GM12872 (cell line): ENCODE measurements at regions not wholly inside any gene's neighbourhood (a gene's known extent, or its start where the extent isn't known, plus 50 kb on each side); places are given as distances from the start of the nearest gene placed in this dataset.

ENCODE experiments used
- CTCF ChIP-seq: IDR thresholded peaks from 3 replicates; pipeline ENCODE4 v1.5.1; 2011; ENCODE audit warnings: low read depth, mild to moderate bottlenecking, low read length, moderate library complexity; ENCODE audit not compliant: insufficient read depth

- TF ChIP-seq CTCF, result no peak
These were observed 112.7 kb upstream of the PRR23C start for GRCh38 chr3:139157161-139157932.

DNA sequence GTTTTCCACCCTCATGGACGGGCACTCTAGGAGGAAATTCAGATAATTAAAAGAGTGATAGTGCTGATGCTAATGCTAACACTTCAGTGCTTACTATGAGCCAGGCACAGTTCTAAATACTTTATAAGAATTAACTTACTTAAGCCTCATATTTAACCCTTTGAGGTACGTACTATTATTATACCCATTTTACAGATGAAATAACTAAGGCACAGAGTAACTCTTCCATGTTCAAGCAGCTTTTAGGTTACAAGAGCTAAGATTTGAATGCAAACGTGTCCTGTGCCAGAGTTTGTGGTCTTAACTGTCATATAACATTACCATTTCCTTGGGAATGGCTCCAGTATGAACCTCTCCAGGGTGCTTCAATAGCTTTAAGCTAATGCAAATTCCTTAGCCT, 114.7 kb upstream of the PRR23C start:
- no peak for TF ChIP-seq CTCF

DNA sequence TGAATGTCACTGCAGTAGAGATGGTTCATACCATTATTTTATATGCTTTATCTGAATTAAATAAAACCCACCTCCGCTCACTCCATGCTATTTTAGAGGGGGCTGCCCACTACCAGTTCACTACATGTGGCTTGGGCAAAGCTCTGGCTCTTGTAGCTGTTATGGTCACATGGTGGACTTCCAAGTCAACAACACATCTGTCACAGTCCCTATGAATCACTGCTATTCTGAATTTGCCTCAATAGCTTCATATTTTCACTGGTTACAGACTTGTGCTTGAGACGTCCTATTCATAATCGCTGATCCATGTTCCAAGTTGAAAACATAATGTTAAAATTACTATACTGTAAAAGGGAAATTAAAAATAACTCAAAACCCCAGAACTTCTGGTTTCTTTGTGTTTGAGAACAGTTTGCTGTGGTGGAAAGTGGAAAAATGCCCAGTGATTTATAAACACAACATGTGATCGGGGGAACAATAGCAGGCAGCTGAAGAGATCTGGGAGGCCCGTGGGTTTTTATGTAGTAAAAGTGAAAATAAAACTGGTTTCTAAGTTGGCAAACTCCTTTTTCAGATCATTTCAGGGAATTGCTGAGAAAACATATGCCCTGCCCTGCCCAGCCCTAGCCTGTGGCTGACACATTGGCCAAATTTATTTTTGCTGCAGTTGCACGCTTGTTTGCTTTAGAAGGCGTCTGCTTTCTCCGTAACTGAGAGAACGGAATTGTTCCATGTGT, 128.8 kb upstream of the PRR23C start:
- no peak for TF ChIP-seq CTCF

DNA sequence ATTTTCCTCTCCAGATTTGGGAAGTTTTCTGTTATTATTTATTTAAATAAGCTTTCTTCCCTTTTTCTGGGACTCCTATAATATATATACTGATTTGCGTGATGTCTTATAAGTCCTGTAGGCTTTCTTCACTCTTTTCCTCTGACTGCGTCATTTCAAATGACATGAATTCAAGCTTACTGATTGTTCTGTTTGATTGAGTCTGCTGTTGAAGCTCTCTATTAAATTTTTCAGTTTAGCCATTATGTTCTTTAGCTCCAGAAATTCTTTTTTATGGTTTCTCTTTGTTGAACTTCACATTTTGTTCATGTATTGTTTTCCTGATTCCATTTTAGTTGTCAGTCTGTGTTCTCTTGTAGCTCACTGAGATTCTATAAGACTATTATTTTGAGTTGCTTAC, 135.8 kb upstream of the PRR23C start:
- TF ChIP-seq CTCF, result no peak

DNA sequence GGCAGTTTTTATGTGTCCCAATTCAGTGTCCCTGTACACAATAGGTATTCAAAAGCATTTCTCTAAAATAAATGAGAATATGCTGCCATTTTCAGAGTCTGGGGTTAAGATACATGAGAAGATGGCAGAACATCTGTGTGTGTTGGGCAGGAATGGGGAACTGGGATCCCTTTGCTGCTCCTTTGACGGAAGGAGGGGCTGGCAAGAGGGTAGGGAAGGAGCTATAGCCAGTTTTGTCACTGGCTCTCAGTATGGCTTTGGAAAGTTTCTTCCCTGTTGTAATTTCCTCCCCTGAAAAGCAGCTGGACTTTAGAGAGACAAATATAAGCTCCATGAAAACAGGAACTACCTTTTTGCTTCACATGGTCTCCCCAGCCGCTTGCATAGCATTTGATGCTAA, 137.5 kb upstream of the PRR23C start:
- no peak for TF ChIP-seq CTCF

DNA sequence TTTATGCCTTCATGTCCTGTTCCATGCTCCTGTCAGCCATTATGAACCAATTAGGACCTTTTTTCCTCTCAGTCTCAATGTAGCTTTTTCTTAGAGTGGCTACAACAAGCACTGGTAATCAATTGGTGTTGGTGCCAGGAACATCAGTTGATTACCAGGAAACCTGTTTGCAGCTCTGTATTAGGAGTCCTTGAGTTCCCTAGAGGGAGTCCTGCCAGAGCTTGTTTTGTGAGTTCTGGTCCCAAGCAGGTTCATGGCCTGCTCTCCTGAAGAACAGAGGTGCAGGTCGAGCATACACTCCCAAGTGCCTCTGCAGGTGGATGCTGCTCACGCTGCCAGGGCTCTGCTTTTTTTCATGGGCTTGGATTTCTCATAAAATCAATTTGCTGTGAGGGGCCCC, 137.9 kb upstream of the PRR23C start:
- TF ChIP-seq CTCF, result no peak

DNA sequence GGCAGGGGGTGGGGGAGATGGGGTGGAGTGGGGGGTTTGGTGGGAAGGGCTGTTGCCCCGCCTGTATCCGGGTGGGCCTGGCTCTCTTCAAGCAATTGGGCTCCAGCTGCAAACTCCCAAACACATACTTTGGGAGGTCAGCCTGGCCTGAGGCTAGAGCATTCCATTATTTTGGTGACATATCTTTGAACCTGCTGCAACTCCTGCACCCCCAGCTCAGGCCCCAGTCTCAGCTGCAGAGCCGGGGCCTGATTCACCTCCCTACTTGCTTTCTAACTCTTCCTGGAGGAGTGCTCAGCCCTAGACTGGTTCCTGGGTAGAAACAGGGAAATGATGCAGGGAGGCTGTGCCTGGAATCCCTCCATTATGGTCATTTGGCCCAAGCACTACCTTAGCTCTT, 140.8 kb upstream of the PRR23C start:
- TF ChIP-seq CTCF, result no peak
